Fibroblast of skin of back (primary cell): ENCODE measurements at regions not wholly inside any gene's neighbourhood (a gene's known extent, or its start where the extent isn't known, plus 50 kb on each side); places are given as distances from the start of the nearest gene placed in this dataset.

ENCODE experiments used
- DNase-seq: peaks from one replicate; pipeline ENCODE4 v3.0.0-alpha.2; 2013

DNA sequence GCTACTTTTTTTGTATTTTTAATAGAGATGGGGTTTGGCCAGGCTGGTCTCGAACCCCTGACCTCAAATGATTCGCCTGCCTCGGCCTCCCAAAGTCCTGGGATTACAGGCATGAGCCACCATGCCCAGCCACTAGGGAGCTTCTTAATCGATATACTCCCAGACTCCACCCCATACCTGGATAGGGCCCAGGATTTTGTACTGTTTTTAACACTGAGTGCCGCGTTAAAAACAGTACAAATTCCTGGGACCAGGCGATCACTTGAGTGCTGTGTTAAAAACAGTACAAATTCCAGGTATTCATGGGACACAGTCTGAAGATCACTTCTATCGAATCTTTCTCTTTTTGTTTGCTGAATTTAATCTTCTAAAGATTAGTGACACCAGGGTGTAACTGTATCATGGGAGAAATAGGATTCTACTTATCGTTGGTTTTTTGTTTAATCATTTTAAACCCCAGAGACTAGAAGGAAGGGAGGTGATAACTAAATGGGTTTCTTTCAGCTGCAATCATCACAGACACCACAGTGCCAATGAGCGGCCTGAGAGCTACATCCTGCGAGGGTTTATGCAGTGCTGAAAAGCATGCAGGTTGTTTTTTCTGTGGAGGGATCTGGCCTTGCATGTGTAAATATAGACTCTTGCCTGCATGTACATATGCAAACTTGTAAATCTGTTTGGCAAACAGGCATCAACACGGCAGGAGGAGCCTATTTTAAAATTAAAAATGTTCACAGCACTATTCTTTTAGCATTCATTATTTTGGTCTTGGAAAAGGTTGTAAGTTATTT lies 303.8 kb upstream of the WWC1 start:
- no peak for DNase-seq

DNA sequence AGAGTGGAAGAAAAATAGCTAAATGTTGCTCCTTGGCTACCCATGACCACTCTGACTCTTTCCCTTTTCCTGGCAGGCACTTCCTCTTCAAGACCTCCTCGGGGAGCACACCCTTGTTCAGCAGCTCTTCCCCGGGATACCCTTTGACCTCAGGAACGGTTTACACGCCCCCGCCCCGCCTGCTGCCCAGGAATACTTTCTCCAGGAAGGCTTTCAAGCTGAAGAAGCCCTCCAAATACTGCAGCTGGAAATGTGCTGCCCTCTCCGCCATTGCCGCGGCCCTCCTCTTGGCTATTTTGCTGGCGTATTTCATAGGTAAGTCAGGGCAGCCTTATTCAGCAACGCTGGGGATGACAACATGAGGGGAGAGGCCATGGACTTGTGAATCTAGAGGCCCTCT lies 298.6 kb upstream of the WWC1 start:
- DNase-seq, result no peak

DNA sequence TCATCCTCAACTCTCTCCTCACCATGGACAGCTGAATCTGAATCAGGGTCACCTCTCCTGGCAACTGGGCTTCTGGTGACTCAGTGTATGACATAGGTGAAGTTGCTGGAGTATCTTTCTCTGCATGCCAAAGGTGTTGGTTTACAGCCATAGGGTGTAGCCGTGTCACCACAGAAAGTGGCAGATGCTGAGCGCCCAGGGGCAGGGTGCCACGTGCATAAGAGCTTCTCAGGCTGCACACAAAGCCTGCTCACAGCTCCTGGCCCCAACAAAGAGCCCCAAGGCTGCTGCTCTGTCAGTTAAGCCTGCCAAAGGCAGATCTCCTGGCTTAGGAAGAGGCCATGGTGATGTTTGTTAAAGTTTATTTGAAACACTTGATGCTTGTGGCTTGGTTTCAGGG lies 297.7 kb upstream of the WWC1 start:
- DNase-seq, result no peak

DNA sequence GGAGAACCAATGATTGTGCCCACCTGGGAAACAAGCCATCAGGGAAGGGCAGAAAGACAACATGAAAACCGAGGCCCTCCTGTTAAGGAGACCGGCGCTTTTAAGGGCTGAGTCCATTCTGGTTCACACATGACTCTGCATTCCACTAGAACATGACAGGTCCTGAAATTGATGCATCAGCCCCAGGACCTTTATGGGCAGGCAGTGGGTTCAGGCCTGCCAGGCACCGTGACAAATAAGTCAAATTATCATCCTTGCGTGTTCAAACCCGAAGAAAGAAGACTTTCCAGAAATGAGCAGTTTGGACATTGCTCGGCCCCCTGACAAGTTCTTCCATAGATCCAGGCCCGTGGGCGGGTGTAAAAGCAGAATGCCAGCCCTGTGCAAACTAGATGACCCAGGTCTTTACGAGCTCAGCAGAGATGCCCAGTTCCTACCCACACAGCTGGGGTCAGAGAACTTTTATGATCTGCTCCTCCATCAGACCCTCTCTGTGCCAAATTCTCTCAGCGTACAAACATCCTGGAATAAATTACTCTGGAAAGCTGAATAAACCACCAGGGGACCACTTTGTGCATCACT lies 295.5 kb upstream of the WWC1 start:
- DNase-seq, result no peak

DNA sequence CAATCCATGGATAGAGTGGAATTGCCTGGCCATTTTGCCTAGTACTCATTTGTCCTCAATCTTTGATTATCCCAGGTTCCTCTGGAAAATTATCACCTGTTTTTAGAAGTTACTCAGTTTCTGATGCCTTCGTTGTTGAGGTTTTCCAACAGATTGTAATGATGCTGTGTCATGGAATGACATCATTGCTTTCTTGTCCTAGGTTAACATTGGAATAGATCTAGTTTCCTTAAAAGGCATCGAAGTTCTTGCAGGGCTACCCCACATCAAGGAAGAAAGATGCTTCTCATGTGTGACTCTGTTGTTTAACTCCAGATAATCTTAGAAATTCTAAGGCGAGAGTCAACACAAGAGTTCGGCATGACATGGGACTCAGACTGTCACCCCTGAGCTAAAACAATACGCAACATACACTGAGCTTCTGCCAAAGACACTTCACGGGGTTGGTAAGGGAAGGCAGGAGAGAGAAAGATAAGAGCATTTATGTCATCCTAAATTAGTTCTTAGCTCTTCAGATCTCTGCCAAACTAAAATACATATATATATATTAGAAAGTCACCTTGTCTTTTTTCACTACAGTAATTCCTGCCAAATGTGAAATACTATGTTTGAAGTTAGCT lies 293.2 kb upstream of the WWC1 start:
- DNase-seq, result peak; percentile 67

DNA sequence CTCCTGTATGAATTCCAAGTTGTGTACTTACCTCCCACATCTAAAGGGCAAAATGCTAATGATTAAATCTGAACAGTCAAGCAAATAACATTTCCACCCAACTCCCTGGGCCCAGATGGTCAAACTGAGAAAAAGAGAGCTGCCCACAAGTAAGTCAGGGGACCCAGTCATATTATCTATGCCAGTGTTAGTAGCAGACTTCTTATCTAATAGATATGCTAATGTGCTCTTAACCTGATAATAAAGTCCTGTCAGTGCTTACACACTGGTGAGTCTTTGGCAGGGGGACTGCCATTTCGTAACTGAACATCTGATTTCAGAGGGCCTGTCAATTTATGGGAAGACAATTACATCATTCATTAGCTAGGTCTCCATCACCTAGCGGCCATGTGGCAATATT lies 292.3 kb upstream of the WWC1 start:
- no peak for DNase-seq

DNA sequence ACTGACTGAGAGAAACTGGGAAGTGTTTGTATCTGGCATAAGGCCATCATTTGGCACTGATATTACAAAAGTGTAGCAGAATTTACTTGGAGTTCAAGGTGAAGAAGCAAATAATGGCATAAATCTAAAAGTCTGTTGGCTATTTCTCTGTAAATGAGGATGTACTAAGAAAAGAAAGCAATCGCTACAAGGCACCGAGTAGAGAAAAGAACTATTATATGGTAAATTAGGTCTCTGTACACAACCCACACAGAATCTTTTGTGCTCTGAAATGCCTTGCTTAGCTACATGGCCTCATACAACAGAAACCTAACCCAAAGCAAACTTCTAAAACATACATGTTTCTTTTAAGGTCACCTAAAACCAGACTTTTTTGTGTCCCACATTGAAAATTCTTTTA lies 290.1 kb upstream of the WWC1 start:
- DNase-seq, result no peak

DNA sequence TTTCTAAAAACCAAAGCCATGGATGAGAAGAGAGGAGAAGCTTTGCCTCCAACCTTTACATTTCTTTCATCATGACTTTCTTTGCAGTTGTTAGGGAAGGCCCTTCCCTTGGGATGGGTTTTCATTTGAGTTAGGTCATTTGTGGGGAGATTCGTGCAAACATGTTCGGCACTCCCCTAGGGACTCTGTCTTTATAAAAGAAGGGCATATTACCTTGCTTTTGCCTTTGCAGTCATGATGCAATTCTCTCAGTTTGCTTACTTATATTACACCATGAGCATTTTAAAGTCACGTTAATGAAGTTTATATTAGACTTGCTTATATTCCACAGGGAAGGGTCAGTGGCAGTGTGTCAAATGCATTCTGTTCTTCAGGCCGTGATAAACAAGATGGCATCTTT lies 289.3 kb upstream of the WWC1 start:
- DNase-seq, result no peak

DNA sequence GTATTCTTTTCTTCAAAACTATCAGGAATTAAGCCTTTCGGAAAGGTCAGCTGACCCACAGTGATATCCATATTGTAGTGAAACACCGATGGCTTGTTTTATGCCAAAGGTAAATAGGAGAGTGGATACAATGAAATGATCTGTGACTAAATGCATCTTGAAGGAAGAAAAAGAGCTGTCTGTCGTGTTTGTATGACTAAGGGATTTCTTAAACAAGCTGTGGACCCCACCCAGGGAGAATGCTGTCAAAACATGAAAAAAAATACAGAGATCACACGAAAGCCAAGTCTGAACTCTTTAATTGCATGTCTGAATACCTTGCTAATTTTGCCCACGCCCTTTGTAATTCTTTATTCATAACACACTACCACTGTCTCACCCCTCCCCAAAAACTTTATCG lies 286.4 kb upstream of the WWC1 start:
- DNase-seq, result peak; percentile 45

DNA sequence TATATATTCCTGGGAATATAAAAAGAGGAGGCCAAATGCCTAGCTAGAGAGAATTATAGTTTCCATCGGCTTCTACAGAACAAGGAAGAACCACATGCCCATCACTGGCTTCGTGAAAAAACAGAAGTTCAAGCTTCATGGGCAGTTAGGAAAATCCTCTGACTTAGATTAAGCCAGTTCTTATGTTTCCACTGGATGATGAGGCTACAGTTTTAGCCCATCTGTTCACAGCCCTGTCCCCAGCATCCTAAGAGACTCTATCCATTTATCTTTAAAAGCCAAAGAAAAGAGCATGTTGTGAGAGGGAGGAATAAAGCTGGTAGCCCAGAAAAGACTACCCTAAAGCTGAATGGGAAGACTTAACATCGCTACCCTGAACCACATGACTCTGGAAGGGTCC lies 285.5 kb upstream of the WWC1 start:
- no peak for DNase-seq

DNA sequence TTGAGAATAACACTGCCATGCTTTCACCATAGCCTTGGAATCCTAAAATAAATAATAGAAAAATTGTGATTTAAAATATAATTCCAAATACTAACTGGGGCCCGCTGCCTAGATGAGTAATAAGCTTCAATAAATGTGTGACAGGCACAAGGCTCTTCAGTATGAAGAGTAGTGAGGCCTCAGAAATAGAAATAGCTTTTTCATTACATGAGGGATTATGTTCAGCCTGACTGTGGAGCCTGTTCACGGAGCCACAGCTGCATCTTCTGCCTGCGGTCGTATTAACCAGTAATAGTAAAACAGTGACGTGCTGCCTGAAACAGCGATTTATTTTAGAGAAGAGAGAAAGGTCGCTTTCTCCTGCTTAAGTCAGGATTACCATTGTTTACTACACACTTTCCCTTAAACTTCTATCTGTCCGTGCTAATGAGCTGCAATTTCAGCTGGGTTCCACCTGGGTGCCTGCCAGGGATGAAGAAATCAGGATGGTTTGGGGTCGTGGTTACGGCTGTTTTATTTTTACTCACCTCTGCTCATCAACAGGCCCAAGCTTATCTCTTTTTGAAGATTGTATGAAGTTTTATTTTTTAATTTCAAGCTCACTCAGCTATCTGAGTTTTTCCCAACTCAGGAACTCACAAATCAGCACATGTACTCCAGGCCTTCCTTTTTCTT lies 284.9 kb upstream of the WWC1 start:
- peak; percentile 76 for DNase-seq

DNA sequence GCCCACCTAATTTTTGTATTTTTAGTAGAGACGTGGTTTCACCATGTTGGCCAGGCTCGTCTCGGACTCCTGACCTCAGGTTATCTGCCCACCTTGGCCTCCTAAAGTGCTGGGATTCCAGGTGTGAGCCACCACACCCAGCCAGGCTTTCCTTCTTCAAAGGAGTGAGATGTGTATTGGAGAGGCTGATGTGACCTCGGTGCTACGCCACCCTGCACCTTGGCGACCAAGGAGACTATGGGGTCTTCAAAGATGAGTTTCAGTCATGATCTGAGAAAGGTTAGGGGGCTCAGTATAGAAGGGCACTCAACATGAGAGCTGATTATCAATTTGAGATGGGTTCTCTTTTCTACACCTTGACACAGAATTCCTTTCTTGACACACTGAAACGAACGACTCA lies 284.2 kb upstream of the WWC1 start:
- no peak for DNase-seq

DNA sequence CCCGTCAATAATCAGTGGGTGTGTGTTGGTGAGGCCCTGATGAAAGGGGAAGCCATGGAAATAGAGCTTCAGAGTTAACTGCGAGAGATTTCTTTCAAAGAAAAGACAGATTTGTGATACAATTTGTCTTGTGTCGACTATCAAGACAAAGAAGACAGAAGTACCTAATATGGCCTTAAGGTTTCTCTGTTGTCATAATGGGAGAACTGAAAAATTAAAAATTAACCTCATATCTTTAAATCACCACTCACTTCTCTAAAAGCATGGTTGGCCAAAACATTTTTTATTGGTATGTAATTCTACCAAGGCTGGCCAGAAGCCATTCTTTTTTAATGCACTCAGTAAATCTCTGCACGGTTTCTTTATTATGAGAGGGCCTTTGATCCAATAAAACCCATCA lies 282.9 kb upstream of the WWC1 start:
- DNase-seq, result no peak

DNA sequence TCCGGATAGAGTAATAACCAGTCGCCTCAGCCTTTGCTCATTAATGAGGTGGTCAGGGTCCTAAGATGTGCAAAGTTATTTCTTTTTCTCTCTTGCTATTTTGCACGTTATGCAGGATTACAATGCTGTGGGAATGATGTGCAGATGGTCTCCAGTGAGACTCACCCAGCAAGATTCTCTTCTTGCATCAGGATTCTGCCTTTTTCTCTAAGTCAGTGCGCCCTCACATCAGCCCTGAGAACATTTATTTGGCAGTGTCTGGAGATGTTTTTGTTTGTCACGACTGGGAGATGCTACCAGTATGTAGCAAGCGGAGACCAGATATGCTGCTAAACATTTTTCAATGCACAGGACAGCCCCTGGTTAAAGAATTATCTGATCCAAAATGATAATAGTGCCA lies 280.3 kb upstream of the WWC1 start:
- no peak for DNase-seq

DNA sequence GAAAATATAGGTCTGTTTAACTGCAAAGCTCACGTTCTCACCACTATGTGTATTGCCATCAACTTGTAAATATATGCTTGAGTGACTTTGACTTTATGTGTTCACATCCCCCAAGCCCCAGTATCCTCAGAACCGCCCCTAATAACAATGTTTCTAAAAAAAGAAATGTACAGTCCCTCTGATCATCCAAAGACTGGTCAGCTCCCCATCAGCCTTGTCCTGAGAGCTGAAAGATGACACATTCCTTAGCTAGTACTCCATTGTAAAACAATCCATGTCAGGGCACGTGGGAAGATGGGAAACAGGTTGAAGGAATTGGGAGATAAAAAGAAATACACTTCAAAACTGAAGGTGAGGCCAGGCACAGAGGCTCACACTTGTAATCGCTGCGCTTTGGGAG lies 279.4 kb upstream of the WWC1 start:
- peak; percentile 26 for DNase-seq

DNA sequence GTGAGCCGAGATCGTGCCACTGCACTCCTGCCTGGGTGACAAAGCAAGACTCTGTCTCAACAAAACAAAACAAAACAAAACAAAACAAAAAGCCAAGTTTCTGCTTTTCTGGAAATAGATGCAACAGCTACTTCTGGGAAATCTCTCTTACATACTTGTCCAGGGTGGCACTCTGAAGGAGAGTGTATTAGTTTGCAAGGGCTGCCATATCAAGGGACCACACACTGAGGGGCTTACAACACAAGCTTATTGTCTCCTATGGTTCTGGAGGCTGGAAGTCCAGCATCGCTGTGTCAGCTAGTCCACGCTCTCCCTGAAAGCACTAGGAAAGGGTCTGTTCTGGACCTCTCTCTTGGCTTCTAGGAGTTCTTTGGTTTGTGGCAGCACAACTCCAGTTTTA lies 277.9 kb upstream of the WWC1 start:
- no peak for DNase-seq

DNA sequence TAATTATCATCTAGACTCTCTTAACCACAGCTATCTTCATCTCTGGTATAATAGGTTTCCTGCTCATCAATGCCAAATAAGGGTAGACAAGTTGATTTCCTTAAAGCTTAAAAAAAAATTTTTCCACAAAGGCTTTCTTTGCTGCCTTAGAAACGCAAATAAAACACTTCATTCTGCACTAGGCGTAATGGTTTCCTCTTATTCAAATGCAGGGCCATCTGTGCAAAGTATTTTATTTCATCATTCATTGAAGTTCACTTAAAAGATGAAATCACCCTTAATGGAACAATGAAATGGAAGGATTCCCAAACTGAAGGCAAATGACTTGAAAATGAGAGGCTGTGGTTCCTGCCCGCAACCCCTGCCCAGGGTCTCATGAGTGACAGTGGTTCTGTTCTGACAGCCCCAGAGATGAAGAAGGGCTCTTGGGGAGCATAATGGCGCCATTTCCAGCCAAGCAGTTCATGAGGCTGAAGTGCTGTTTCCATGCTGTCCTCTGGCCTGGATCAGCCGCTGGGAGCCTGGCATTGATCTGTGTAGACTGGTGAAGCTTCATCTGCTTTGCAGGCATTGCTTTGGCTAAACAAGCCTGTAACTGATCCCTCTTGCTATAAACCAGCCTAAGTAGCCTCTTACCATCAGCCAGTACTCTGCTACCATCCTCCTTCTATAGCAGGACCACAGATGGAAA lies 276.9 kb upstream of the WWC1 start:
- DNase-seq, result no peak

DNA sequence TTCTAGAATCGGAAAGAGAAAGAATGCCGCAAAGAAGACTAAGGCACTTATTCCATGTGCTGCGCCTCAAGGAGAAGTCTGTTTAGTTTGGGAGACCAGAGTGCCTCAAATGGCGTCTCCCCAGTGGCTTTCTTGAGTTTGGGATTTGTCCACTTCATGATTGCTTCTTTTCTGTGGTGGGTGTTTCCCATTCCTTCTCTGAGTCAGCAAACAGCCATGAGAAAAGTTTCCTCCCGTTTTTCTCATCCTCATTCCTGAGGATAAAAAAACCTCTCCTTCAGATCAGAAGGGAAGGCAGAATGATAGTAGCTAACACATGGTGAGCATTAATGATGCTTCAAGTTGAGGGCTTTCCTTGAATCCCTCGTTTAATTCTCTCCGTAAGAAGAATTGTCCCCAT lies 275.9 kb upstream of the WWC1 start:
- DNase-seq, result peak; percentile 86

DNA sequence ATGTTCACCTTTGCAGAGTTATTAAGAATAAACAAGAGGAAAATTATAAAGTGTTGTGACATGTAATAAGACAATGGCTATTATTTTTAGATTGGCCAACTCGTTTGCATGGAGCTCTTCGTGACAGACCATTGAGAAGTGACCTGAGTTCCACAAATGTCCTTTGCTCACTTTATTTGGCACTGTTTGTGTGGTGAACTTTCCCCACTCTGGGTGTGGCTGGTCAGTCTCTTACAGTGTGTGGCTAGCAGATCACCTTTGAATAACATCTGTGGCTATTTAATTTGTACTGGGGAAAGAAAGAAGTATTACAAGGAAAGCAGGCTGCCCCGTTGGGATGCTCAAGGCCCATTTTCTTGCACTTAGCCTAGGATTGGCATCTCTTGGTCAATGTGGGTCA lies 274.1 kb upstream of the WWC1 start:
- no peak for DNase-seq

DNA sequence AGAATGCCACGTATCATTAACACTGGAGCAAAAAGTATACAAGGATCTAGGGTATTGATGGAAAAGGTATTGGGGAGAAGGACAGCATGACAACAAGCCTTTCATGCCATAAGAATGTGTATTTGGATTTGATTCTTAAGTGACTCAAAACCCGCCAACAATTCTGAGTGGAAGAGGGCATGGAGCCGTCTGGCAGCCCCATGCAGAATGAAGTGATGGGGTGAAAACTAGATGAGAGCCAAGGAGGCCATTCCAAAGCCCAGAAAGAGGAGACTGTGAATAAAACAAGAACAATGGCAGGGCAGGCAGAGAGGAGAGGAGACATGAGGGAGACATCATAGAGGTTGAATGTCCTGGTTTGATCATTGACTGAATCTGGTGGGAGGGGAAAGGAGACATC lies 272.3 kb upstream of the WWC1 start:
- DNase-seq, result no peak

DNA sequence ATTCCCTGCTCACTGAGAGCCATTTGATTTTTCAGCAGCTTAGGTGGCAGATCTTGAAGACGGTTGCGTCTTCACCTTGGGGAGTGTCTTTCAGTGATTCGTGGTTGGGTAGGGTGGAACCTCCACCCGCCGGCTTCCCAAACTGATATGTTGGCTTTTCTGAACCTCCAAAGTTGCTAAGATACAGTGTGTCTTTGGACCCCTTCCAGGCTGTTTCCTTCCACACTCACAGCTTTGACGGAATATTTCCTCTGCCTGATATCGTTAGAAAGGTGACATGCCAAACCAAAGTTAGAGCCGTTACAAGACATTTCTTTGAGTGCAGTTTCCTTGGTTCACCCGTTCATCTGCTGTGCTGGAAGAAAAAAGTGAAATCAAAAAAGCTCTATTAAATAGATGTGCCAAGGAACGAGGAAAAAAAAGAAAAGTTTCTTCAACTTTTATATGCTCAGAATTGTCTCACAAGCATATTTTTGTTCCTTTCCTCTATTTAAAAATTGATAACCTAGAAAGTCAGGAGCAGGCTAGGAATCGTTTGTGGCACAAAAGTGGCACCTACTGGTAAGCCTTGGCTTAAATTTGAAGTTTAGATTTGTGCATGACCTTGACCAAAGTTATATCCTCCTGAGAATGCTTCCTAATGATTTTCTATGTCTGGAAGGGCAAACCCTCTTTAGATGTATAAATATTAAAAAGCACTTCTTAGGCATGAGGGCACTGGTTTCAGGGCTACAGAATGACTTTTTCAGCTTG lies 270.7 kb upstream of the WWC1 start:
- DNase-seq, result no peak

DNA sequence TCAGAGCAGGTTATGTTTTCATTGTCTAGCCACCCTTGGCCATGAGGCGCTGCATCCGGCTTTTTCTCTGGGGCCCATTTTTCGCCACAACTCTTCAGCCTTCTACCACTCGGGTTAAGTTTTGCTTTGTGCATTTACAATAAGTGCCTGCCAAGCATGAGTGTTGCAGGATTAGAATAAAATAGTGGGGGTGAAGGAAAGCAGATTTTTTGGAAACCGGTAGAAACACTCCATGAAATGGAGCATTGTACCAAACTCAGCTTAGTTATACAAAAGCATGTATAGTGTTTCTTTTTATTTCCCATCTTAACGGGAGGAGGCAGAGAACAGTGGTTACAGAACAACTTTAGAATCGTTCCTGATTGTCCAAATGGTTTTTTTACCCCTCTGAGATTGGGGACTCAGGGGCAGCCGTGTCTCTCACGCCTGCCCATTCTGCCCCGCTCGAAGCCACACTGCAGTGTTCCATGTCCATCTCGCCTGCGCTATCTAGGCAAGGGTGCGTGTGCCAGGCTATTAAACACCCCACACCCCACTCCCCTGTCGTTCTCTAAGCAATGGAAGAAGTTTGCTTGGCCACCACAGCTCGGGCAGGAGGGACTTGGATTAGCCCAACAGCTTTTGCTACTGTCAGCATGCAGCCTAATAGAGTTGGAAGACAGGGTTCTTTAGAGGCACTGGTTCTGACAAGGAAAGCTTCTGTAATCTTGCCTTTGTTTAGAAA lies 268.8 kb upstream of the WWC1 start:
- DNase-seq, result no peak
